ENCODE measurements at regions not wholly inside any gene's neighbourhood (a gene's known extent, or its start where the extent isn't known, plus 50 kb on each side); places are given as distances from the start of the nearest gene placed in this dataset.
"Not testable (repeated sequence)": the region's sequence is repeated elsewhere in the genome, so short reads cannot be mapped to it uniquely, and the experiment has no call there.

- H4K20me1 ChIP-seq (ENCODE audit: insufficient read depth, low read length); H3K9me3 ChIP-seq (ENCODE audit: insufficient read depth, low read depth, low read length); H3K36me3 Mint-ChIP-seq (ENCODE audit: low read depth, unreplicated experiment); H2AFZ ChIP-seq (ENCODE audit: low read depth, low read length); FAIRE-seq; H3K27ac Mint-ChIP-seq (ENCODE audit: unreplicated experiment); H3K9me3 Mint-ChIP-seq (ENCODE audit: unreplicated experiment); DNase-seq (ENCODE audit: low read depth); H3K36me3 ChIP-seq (ENCODE audit: insufficient read depth, low read length); H3K27ac ChIP-seq (ENCODE audit: low read depth, low read length); H3K27me3 Mint-ChIP-seq (ENCODE audit: low read depth, unreplicated experiment); H3K79me2 ChIP-seq (ENCODE audit: insufficient read depth, low read length); H3K4me2 ChIP-seq (ENCODE audit: low read length); H3K9ac ChIP-seq (ENCODE audit: low read length); H3K4me3 ChIP-seq (ENCODE audit: insufficient read depth, low read depth, low read length); H3K4me1 ChIP-seq (ENCODE audit: insufficient read depth, low read length); H3K4me1 Mint-ChIP-seq (ENCODE audit: low read depth, unreplicated experiment); H3K4me3 Mint-ChIP-seq (ENCODE audit: unreplicated experiment); H3K27me3 ChIP-seq (ENCODE audit: insufficient read depth, low read length): not testable (repeated sequence)
Observed at GRCh38 chr6:8164281-8164680, 61.9 kb upstream of the EEF1E1 start.

GRCh38 chr6:8159966-8160365 lies 57.6 kb upstream of the EEF1E1 start:
- Histone ChIP-seq H3K4me3 (ENCODE audit: insufficient read depth, low read depth, low read length) (no peak overlapping the region), H3K4me2 (ENCODE audit: low read length) (no peak overlapping the region), H3K27ac (ENCODE audit: low read depth, low read length) (no peak overlapping the region), H3K9ac (ENCODE audit: low read length) (no peak overlapping the region), H3K4me1 (ENCODE audit: insufficient read depth, low read length) (no peaks in the 10 kb centered on the region), H3K27me3 (ENCODE audit: insufficient read depth, low read length) (no peaks in the 10 kb centered on the region), H4K20me1 (ENCODE audit: insufficient read depth, low read length) (no peaks in the 10 kb centered on the region), H3K36me3 (ENCODE audit: insufficient read depth, low read length) (no peaks in the 10 kb centered on the region), H3K9me3 (ENCODE audit: insufficient read depth, low read depth, low read length) (no peaks in the 10 kb centered on the region), H2AFZ (ENCODE audit: low read depth, low read length) (no peak overlapping the region), H3K79me2 (ENCODE audit: insufficient read depth, low read length) (no peaks in the 10 kb centered on the region)
- Mint-ChIP-seq H3K27ac (ENCODE audit: unreplicated experiment) (no peak overlapping the region), H3K4me3 (ENCODE audit: unreplicated experiment) (no peak overlapping the region), H3K9me3 (ENCODE audit: unreplicated experiment) (peaks cover 1% of the 10 kb centered on the region), H3K27me3 (ENCODE audit: low read depth, unreplicated experiment) (no peaks in the 10 kb centered on the region), H3K4me1 (ENCODE audit: low read depth, unreplicated experiment) (peaks cover 6% of the 10 kb centered on the region), H3K36me3 (ENCODE audit: low read depth, unreplicated experiment) (peaks cover 2% of the 10 kb centered on the region)
- no peak for DNase-seq (ENCODE audit: low read depth)
- FAIRE-seq = no peak
- TF ChIP-seq EZH2 (IDR thresholded peaks at IDR 0.05; ENCODE audit: insufficient read depth, low read length) (no peak), CTCF (IDR thresholded peaks at IDR 0.05; ENCODE audit: insufficient read depth, low read depth, low read length) (no peak)

GRCh38 chr6:8157839-8158238 lies 55.5 kb upstream of the EEF1E1 start:
- no peak for DNase-seq (ENCODE audit: low read depth)
- Histone ChIP-seq H3K79me2 (ENCODE audit: insufficient read depth, low read length) (no peaks in the 10 kb centered on the region), H3K27me3 (ENCODE audit: insufficient read depth, low read length) (no peaks in the 10 kb centered on the region), H3K9me3 (ENCODE audit: insufficient read depth, low read depth, low read length) (no peaks in the 10 kb centered on the region), H3K36me3 (ENCODE audit: insufficient read depth, low read length) (no peaks in the 10 kb centered on the region), H3K27ac (ENCODE audit: low read depth, low read length) (no peak overlapping the region), H3K4me3 (ENCODE audit: insufficient read depth, low read depth, low read length) (no peak overlapping the region), H3K4me2 (ENCODE audit: low read length) (no peak overlapping the region), H4K20me1 (ENCODE audit: insufficient read depth, low read length) (no peaks in the 10 kb centered on the region), H2AFZ (ENCODE audit: low read depth, low read length) (no peak overlapping the region), H3K9ac (ENCODE audit: low read length) (no peak overlapping the region), H3K4me1 (ENCODE audit: insufficient read depth, low read length) (no peaks in the 10 kb centered on the region)
- Mint-ChIP-seq H3K4me3 (ENCODE audit: unreplicated experiment) (no peak overlapping the region), H3K27ac (ENCODE audit: unreplicated experiment) (no peak overlapping the region), H3K36me3 (ENCODE audit: low read depth, unreplicated experiment) (peaks cover 2% of the 10 kb centered on the region), H3K4me1 (ENCODE audit: low read depth, unreplicated experiment) (peaks cover 6% of the 10 kb centered on the region), H3K27me3 (ENCODE audit: low read depth, unreplicated experiment) (no peaks in the 10 kb centered on the region), H3K9me3 (ENCODE audit: unreplicated experiment) (peaks cover 1% of the 10 kb centered on the region)
- TF ChIP-seq EZH2 (IDR thresholded peaks at IDR 0.05; ENCODE audit: insufficient read depth, low read length) = no peak
- TF ChIP-seq CTCF (IDR thresholded peaks at IDR 0.05; ENCODE audit: insufficient read depth, low read depth, low read length) = no peak
- FAIRE-seq = no peak

Data from astrocyte (in vitro differentiated cells and primary cell).